IMR-90 (cell line): ENCODE measurements at regions not wholly inside any gene's neighbourhood (a gene's known extent, or its start where the extent isn't known, plus 50 kb on each side); places are given as distances from the start of the nearest gene placed in this dataset.

Experiments
- ATAC-seq: fragments of 200-7000 bp; cut with Tn5 transposase; 2 replicates; pipeline ENCODE4 v1.9.1; 2020; ENCODE audit warnings: low read depth, mild to moderate bottlenecking, moderate library complexity
- BruUV-seq: library from RNA; stranded (reverse); fragments of 400-500 nt; replicated peaks from 2 replicates; lab custom pipeline; 2021; lab: Mats Ljungman, UMichigan
- CTCF ChIA-PET: fragments of 300-600 bp; formaldehyde crosslinking; extraction: SDS; loops from one replicate; lab custom pipeline; 2021; ENCODE audit warnings: antibody characterized with exemption; lab: Yijun Ruan, JAX
- POLR2A ChIA-PET: fragments of 300-600 bp; sonication (Branson Sonifier 250); formaldehyde crosslinking; loops from one replicate; lab custom pipeline; 2022; ENCODE audit warnings: antibody characterized with exemption; ENCODE audit not compliant: unreplicated experiment; lab: Charles Lee
- DNase-seq: peaks from one replicate; pipeline ENCODE4 v3.0.0; 2013
- H2AFZ ChIP-seq: replicated peaks from 2 replicates; pipeline ENCODE3; 2013; ENCODE audit warnings: low read length, mild to moderate bottlenecking; ENCODE audit not compliant: poor library complexity
- H2AK5ac ChIP-seq: 2 replicates; pipeline ENCODE4 v1.6.1; 2013; ENCODE audit warnings: low read depth, low read length, inconsistent platforms
- H2AK9ac ChIP-seq: replicated peaks from 2 replicates; pipeline ENCODE3; 2013; ENCODE audit warnings: mild to moderate bottlenecking, low read depth, low read length, moderate library complexity; ENCODE audit not compliant: poor library complexity
- H2BK120ac ChIP-seq: 2 replicates; pipeline ENCODE4 v1.6.1; 2013; ENCODE audit warnings: low read depth, low read length, inconsistent platforms
- H2BK15ac ChIP-seq: 3 replicates; pipeline ENCODE4 v1.6.1; 2013; ENCODE audit warnings: low read depth, low read length, inconsistent platforms
- H2BK20ac ChIP-seq: 2 replicates; pipeline ENCODE4 v1.6.1; 2013; ENCODE audit warnings: low read depth, mild to moderate bottlenecking, inconsistent platforms, low read length, moderate library complexity
- H2BK5ac ChIP-seq: 2 replicates; pipeline ENCODE4 v1.6.1; 2013; ENCODE audit warnings: mild to moderate bottlenecking, low read depth, low read length, inconsistent platforms; ENCODE audit not compliant: poor library complexity, severe bottlenecking
- H3K14ac ChIP-seq: replicated peaks from 2 replicates; pipeline ENCODE4 v1.6.1; 2013; ENCODE audit warnings: low read depth, low read length, inconsistent platforms
- H3K18ac ChIP-seq: 2 replicates; pipeline ENCODE4 v1.6.1; 2013; ENCODE audit warnings: low read depth, low read length, control low read depth
- H3K23ac ChIP-seq: 2 replicates; pipeline ENCODE4 v1.6.1; 2013; ENCODE audit warnings: low read depth, low read length, inconsistent platforms
- H3K27ac ChIP-seq: 2 replicates; pipeline ENCODE4 v1.5.1; 2013; ENCODE audit warnings: mild to moderate bottlenecking, control low read depth, low read length; ENCODE audit not compliant: insufficient read depth
- H3K27me3 ChIP-seq: 2 replicates; pipeline ENCODE4 v1.6.1; 2013; ENCODE audit warnings: low read length; ENCODE audit not compliant: control insufficient read depth, insufficient read depth
- H3K36me3 ChIP-seq: 2 replicates; pipeline ENCODE4 v1.6.1; 2013; ENCODE audit warnings: low read length, mixed read lengths; ENCODE audit not compliant: control insufficient read depth, insufficient read depth
- H3K4ac ChIP-seq: 2 replicates; pipeline ENCODE4 v1.6.1; 2013; ENCODE audit warnings: low read depth, low read length, inconsistent platforms
- H3K4me1 ChIP-seq: 2 replicates; pipeline ENCODE4 v1.6.1; 2013; ENCODE audit warnings: low read length, mixed read lengths; ENCODE audit not compliant: control insufficient read depth, insufficient read depth
- H3K4me2 ChIP-seq: 2 replicates; pipeline ENCODE4 v1.6.1; 2013; ENCODE audit warnings: low read depth, mild to moderate bottlenecking, control low read depth, low read length, moderate library complexity
- H3K4me3 ChIP-seq: 2 replicates; pipeline ENCODE4 v1.5.1; 2013; ENCODE audit warnings: low read depth, mild to moderate bottlenecking, control low read depth, low read length, moderate library complexity; ENCODE audit not compliant: insufficient read depth
- H3K56ac ChIP-seq: 2 replicates; pipeline ENCODE4 v1.6.1; 2013; ENCODE audit warnings: low read length, inconsistent platforms; ENCODE audit not compliant: insufficient read depth; ENCODE audit errors: extremely low read depth
- H3K79me1 ChIP-seq, 2 experiments: 2 replicates each; pipeline ENCODE4 v1.6.1; 2013; ENCODE audit warnings: low read length in 2 of 2, inconsistent platforms in 1 of 2, low read depth in 1 of 2
- H3K9ac ChIP-seq: 2 replicates; pipeline ENCODE4 v1.6.1; 2013; ENCODE audit warnings: low read depth, low read length, control low read depth
- H3K9me1 ChIP-seq: 2 replicates; pipeline ENCODE4 v1.6.1; 2013; ENCODE audit warnings: low read length, inconsistent platforms; ENCODE audit not compliant: insufficient read depth
- H3K9me3 ChIP-seq: 2 replicates; pipeline ENCODE4 v1.6.1; 2013; ENCODE audit warnings: low read length; ENCODE audit not compliant: control insufficient read depth, insufficient read depth
- H4K20me1 ChIP-seq: 2 replicates; pipeline ENCODE4 v1.6.1; 2013; ENCODE audit warnings: low read length, inconsistent platforms; ENCODE audit not compliant: insufficient read depth
- H4K5ac ChIP-seq: 2 replicates; pipeline ENCODE4 v1.6.1; 2013; ENCODE audit warnings: mild to moderate bottlenecking, low read depth, low read length, control low read depth
- H4K8ac ChIP-seq, 2 experiments: 2 replicates each; pipeline ENCODE4 v1.6.1; 2013; ENCODE audit warnings: low read depth in 2 of 2, low read length in 2 of 2, control low read depth in 1 of 2, inconsistent platforms in 1 of 2
- H4K91ac ChIP-seq: 2 replicates; pipeline ENCODE4 v1.6.1; 2013; ENCODE audit warnings: low read depth, low read length, inconsistent platforms; ENCODE audit not compliant: insufficient read depth
- CHD1 ChIP-seq: IDR thresholded peaks from 2 replicates; pipeline ENCODE4 v1.6.1; 2012; ENCODE audit warnings: low read depth, low read length, improper control_type of control experiment
- FOS ChIP-seq: fragments of 150-350 bp; IDR thresholded peaks from 2 replicates; pipeline ENCODE4 v1.6.1; 2016; ENCODE audit warnings: low read depth, low read length
- MXI1 ChIP-seq: IDR thresholded peaks from 2 replicates; pipeline ENCODE4 v1.6.1; 2012; ENCODE audit warnings: low read depth, mild to moderate bottlenecking, low read length, moderate library complexity, borderline replicate concordance
- POLR2A ChIP-seq: IDR thresholded peaks from 2 replicates; pipeline ENCODE4 v1.6.1; 2012; ENCODE audit warnings: mild to moderate bottlenecking, low read depth, low read length
- WGBS, 2 experiments: methylation state at CpG; one replicate each; pipeline versions ENCODE4 v1.1.5 to v1.1.7; 2013; ENCODE audit warnings: missing lambda C conversion rate in 2 of 2; ENCODE audit not compliant: insufficient read length in 1 of 2; ENCODE audit errors: extremely low coverage in 2 of 2; 5-methylcytosine and 5-hydroxymethylcytosine counted together
- dilution Hi-C: fragments of 300-500 bp; cut with HindIII; formaldehyde crosslinking; loops from one replicate; pipeline ENCODE4 v1.14.3; 2018; ENCODE audit warnings: low sequenced_read_pairs; ENCODE audit not compliant: unreplicated experiment
- in situ Hi-C: fragments of 300-500 bp; cut with MboI; formaldehyde crosslinking; loops from 3 replicates; pipeline ENCODE4 v1.14.3; 2019; ENCODE audit warnings: low sequenced_read_pairs, inconsistent platforms, mixed read lengths
- intact Hi-C: fragments of 100-400 bp; cut with micrococcal nuclease; formaldehyde crosslinking; loops from 2 replicates; pipeline ENCODE4 v1.10.0; 2022

DNA sequence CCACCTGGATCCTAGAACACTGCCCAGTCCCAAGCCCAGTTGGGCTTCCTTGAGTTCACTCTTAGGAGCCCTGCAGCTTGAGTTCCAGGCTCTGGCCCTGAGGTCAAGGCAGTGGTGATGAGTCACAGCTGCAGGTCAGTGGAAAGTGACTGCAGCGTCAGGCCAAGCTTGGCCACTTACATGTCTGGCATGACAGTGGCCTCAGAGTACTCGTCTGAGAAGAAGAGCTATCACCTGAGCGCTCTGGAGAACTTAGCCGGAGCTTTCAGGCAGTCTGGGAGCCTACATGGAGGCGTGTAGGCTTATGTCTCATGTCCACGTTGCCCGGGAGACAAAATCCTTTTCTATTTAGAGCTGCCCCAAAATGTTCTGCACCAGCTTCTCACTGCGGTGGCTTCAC, 75.6 kb downstream of the ARL6IP4 start:
- no TSS peak for BruUV-seq
- Histone ChIP-seq H4K91ac (no peak overlapping the region), H3K9ac (no peak overlapping the region), H3K27ac (no peak overlapping the region), H3K4me1 (peaks cover 19% of the 10 kb centered on the region; the same call in 1 of the 2 replicates), H3K9me1 (peaks cover 24% of the 10 kb centered on the region), H3K36me3 (no peaks in the 10 kb centered on the region), H3K4me2 (no peak overlapping the region), H4K20me1 (peaks cover 26% of the 10 kb centered on the region; the same call in 1 of the 2 replicates), H4K8ac (no peak overlapping the region), H2BK20ac (no peak overlapping the region), H2AK5ac (peak overlapping the region; percentile 46; the same call in 1 of the 2 replicates), H3K4me3 (no peak overlapping the region), H3K9me3 (no peaks in the 10 kb centered on the region), H4K5ac (no peak overlapping the region), H3K79me1 (peaks cover 0 to 16% of the 10 kb centered on the region in 2 experiments; a peak in 2 of 4 replicates), H2BK120ac (no peak overlapping the region), H2AK9ac (no peak overlapping the region), H3K23ac (no peak overlapping the region), H3K4ac (no peak overlapping the region), H2AFZ (no peak overlapping the region), H3K14ac (peak overlapping the region; percentile 29; the same call in 1 of the 2 replicates), H3K18ac (no peak overlapping the region), H2BK5ac (no peak overlapping the region), H3K56ac (no peak overlapping the region), H3K27me3 (no peaks in the 10 kb centered on the region), H2BK15ac (no peak overlapping the region)
- peak; percentile 41 for DNase-seq
- dilution Hi-C loops, result no loop called here
- peak; percentile 58 for ATAC-seq
- intact Hi-C loops, result no loop called here
- in situ Hi-C loops, result no loop called here
- POLR2A ChIA-PET, result interaction anchor here (0.9 kb wide), 1 partner anchor 176 kb away, joined by 3 read pairs; no protein-coding TSS in a partner anchor
- CTCF ChIA-PET, result interaction anchor here (1.5 kb wide), 1 partner anchor 13 kb away, joined by 3 read pairs; no protein-coding TSS in a partner anchor
- WGBS, 2 experiments, result 63% methylated on average over 3 of the region's 8 CpGs; no CpG with 5 or more reads in 1 of the 2 experiments
- TF ChIP-seq POLR2A (no peak), MXI1 (no peak), FOS (0 out of 2 replicates have a peak, but pooled peaks have one; percentile 15), CHD1 (no peak)
